22Rv1 (cell line): ENCODE measurements at regions not wholly inside any gene's neighbourhood (a gene's known extent, or its start where the extent isn't known, plus 50 kb on each side); places are given as distances from the start of the nearest gene placed in this dataset.
A peak's percentile ranks its signal among the peaks of the same experiment; 100 is the strongest.
"Not testable (repeated sequence)": the region's sequence is repeated elsewhere in the genome, so short reads cannot be mapped to it uniquely, and the experiment has no call there.

ENCODE experiments used
- H3K27ac ChIP-seq: fragments of 450-650 bp; 2 replicates; pipeline ENCODE4 v1.5.1; 2017
- CTCF ChIP-seq: fragments of 450-650 bp; IDR thresholded peaks from 2 replicates; pipeline ENCODE4 v1.5.1; 2017; ENCODE audit warnings: mild to moderate bottlenecking
- ZFX ChIP-seq: fragments of 450-650 bp; IDR thresholded peaks from 2 replicates; pipeline ENCODE4 v1.6.1; 2017; ENCODE audit warnings: antibody characterized with exemption, borderline replicate concordance

- H3K27ac ChIP-seq = no peak overlapping the region
- TF ChIP-seq ZFX = no peak
- no peak for TF ChIP-seq CTCF
Measured at GRCh38 chrX:142613403-142613802, 408.3 kb upstream of the MAGEC2 start.

GRCh38 chrX:142606629-142607028 lies 401.5 kb upstream of the MAGEC2 start:
- TF ChIP-seq CTCF = peak; percentile 34
- H3K27ac ChIP-seq = not testable (repeated sequence)

DNA sequence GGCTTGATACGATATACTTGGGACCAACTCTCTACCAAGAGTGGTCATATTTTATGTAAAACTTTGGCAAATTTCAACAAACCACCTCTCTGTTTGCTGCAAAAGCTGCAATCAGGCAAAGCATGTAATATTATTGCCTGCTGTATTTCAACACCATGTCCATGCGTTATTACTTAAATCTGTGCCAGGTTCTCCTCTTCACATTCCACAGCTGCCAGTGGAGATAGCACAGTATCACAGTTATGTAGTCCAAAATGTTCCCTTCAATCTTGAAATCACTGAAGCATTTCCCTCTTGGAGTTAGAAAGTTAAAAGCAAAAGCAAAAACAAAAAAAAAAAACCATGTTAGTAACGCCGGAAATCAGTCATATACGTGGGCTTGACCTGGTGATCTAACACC lies 396.7 kb upstream of the MAGEC2 start:
- TF ChIP-seq ZFX = no peak
- TF ChIP-seq CTCF = no peak
- no peak overlapping the region for H3K27ac ChIP-seq

GRCh38 chrX:142593361-142593862 lies 388.3 kb upstream of the MAGEC2 start:
- TF ChIP-seq CTCF (no peak), ZFX (no peak)
- no peak overlapping the region for H3K27ac ChIP-seq

- TF ChIP-seq CTCF (no peak), ZFX (no peak)
- H3K27ac ChIP-seq = no peak overlapping the region
Measured at GRCh38 chrX:142576615-142577014, 371.5 kb upstream of the MAGEC2 start.

- no peak overlapping the region for H3K27ac ChIP-seq
- TF ChIP-seq CTCF (no peak), ZFX (no peak)
Measured at GRCh38 chrX:142549923-142550322, 344.8 kb upstream of the MAGEC2 start.

- no peak for TF ChIP-seq ZFX
- TF ChIP-seq CTCF = no peak
- H3K27ac ChIP-seq = no peak overlapping the region
Measured at GRCh38 chrX:142505839-142506238, 300.7 kb upstream of the MAGEC2 start.
